UCSD-AML1 (cell line): ENCODE measurements at regions not wholly inside any gene's neighbourhood (a gene's known extent, or its start where the extent isn't known, plus 50 kb on each side); places are given as distances from the start of the nearest gene placed in this dataset.
"Not testable (repeated sequence)": the region's sequence is repeated elsewhere in the genome, so short reads cannot be mapped to it uniquely, and the experiment has no call there.

Source experiments
- DNase-seq: peaks from one replicate; lab custom pipeline; 2025; ENCODE audit not compliant: unreplicated experiment; lab: John Stamatoyannopoulos, UW

- DNase-seq, result no peak
Measured at GRCh38 chr11:96508861-96509260, 119.0 kb downstream of the JRKL start.

GRCh38 chr11:96520939-96521338 lies 131.1 kb downstream of the JRKL start:
- DNase-seq, result no peak

- DNase-seq, result no peak
Measured at GRCh38 chr11:96523656-96524055, 133.8 kb downstream of the JRKL start.

GRCh38 chr11:96524475-96524874 lies 134.7 kb downstream of the JRKL start:
- DNase-seq, result no peak

- no peak for DNase-seq
Measured at GRCh38 chr11:96530473-96530872, 140.7 kb downstream of the JRKL start.

GRCh38 chr11:96538104-96538503 lies 148.3 kb downstream of the JRKL start:
- no peak for DNase-seq

- no peak for DNase-seq
Measured at GRCh38 chr11:96538622-96539021, 148.8 kb downstream of the JRKL start.

- no peak for DNase-seq
Measured at GRCh38 chr11:96540875-96541274, 151.1 kb downstream of the JRKL start.

GRCh38 chr11:96543177-96543576 lies 153.4 kb downstream of the JRKL start:
- DNase-seq, result no peak

- DNase-seq, result not testable (repeated sequence)
Measured at GRCh38 chr11:96545192-96545591, 155.4 kb downstream of the JRKL start.

GRCh38 chr11:96551136-96551535 lies 161.3 kb downstream of the JRKL start:
- no peak for DNase-seq

- no peak for DNase-seq
Measured at GRCh38 chr11:96554236-96554820, 164.5 kb downstream of the JRKL start.

GRCh38 chr11:96555826-96556225 lies 166.0 kb downstream of the JRKL start:
- not testable (repeated sequence) for DNase-seq

- not testable (repeated sequence) for DNase-seq
Measured at GRCh38 chr11:96560727-96561126, 170.9 kb downstream of the JRKL start.

GRCh38 chr11:96567176-96567575 lies 177.4 kb downstream of the JRKL start:
- no peak for DNase-seq

GRCh38 chr11:96567667-96568066 lies 177.9 kb downstream of the JRKL start:
- no peak for DNase-seq

- DNase-seq, result no peak
Measured at GRCh38 chr11:96576383-96576782, 186.6 kb downstream of the JRKL start.

GRCh38 chr11:96578379-96578778 lies 188.6 kb downstream of the JRKL start:
- DNase-seq, result no peak

GRCh38 chr11:96579656-96580055 lies 189.8 kb downstream of the JRKL start:
- no peak for DNase-seq

- DNase-seq, result no peak
Measured at GRCh38 chr11:96580476-96581040, 190.7 kb downstream of the JRKL start.

GRCh38 chr11:96585944-96586880 lies 196.4 kb downstream of the JRKL start:
- DNase-seq, result not testable (repeated sequence)

GRCh38 chr11:96588793-96589192 lies 199.0 kb downstream of the JRKL start:
- not testable (repeated sequence) for DNase-seq
